ENCODE measurements at regions not wholly inside any gene's neighbourhood (a gene's known extent, or its start where the extent isn't known, plus 50 kb on each side); places are given as distances from the start of the nearest gene placed in this dataset.

DNA sequence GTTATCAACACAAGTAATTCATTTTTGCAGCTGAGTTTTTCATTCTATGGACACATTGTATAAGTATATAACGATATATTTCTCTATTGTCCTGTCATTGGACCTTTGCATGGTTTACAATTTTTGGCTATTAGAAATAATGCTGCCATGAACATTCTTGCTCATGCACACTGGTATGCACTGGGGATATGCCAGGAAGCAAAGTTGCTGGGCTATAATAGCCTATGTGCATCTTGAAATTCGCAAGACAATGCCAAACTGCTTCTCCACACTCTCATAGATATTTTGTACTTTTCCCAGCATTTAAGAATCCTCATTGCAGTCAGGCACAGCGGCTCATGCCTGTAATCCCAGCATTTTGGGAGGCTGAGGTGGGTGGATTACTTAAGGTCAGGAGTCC, 852.6 kb upstream of the ID2 start:
- no peak overlapping the region for H3K27ac ChIP-seq (ENCODE audit: low read length, poor library complexity, severe bottlenecking)
- no peak overlapping the region for H3K18ac ChIP-seq (ENCODE audit: low read depth in 1 of 2, low read length in 2 of 2)
- no peak overlapping the region for H2AFZ ChIP-seq (ENCODE audit: low read depth, low read length)
- H2BK5ac ChIP-seq (ENCODE audit: low read depth, low read length, poor library complexity, severe bottlenecking), result no peak overlapping the region
- no peak overlapping the region for H3K4me2 ChIP-seq (ENCODE audit: low read length, poor library complexity, severe bottlenecking)
- H3K23ac ChIP-seq (ENCODE audit: low read length in 2 of 2), result no peak overlapping the region
- no peaks in the 10 kb centered on the region for H3K79me1 ChIP-seq (replicated peaks; ENCODE audit: low read length, poor library complexity, severe bottlenecking)
- WGBS, result 95% methylated on average over 2 of the region's 3 CpGs
- no peaks in the 10 kb centered on the region for H3K27me3 ChIP-seq (ENCODE audit: control insufficient read depth in 1 of 2, insufficient read depth in 1 of 2, low read length in 2 of 2)
- peaks cover 2% of the 10 kb centered on the region for H3K4me1 ChIP-seq (ENCODE audit: control insufficient read depth, insufficient read depth, low read depth, low read length)
- no peaks in the 10 kb centered on the region for H3K36me3 ChIP-seq (ENCODE audit: control insufficient read depth in 1 of 2, insufficient read depth in 2 of 2, low read depth in 1 of 2, low read length in 2 of 2)
- H4K8ac ChIP-seq (ENCODE audit: low read length), result no peak overlapping the region
- H3K9me3 ChIP-seq (ENCODE audit: control insufficient read depth, low read length), result no peaks in the 10 kb centered on the region
- no peak overlapping the region for H2AK5ac ChIP-seq (ENCODE audit: low read length, severe bottlenecking)
- no peak overlapping the region for H2BK15ac ChIP-seq (ENCODE audit: low read depth, poor library complexity, severe bottlenecking)
- no peak overlapping the region for H4K91ac ChIP-seq (ENCODE audit: low read length)
- H3K4ac ChIP-seq (ENCODE audit: low read depth in 1 of 2, low read length in 2 of 2), result no peak overlapping the region
- no peak overlapping the region for H3K14ac ChIP-seq (ENCODE audit: low read length in 2 of 2)
- H3K4me3 ChIP-seq (ENCODE audit: insufficient read depth in 1 of 2, low read depth in 1 of 2, low read length in 2 of 2), result no peak overlapping the region
- H3K9ac ChIP-seq (ENCODE audit: low read length), result no peak overlapping the region
- DNase-seq, result no peak
- no peak overlapping the region for H2BK12ac ChIP-seq (ENCODE audit: low read length in 2 of 2)
- H2BK120ac ChIP-seq (ENCODE audit: low read depth, low read length), result no peak overlapping the region

DNA sequence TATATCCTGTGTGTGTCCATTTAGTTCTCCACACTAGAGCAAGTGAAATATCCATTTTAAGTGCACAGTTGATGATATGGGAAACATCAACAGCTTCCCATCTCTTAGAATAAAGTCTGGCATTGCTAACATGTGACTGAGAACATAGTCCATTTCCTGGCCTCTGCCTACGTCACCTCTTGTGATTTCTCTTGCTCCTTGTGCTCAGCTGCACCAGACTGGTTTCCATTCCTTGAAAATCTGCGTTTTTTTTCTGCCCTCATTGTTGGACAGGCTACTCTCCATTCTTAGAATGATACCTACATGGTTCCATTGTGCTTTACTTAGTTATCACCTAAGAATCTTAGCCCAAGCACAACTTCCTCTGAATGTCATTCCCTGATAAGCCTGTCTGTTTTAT, 851.2 kb upstream of the ID2 start:
- Histone ChIP-seq H3K18ac (ENCODE audit: low read depth in 1 of 2, low read length in 2 of 2) (no peak overlapping the region), H2BK5ac (ENCODE audit: low read depth, low read length, poor library complexity, severe bottlenecking) (no peak overlapping the region), H3K4ac (ENCODE audit: low read depth in 1 of 2, low read length in 2 of 2) (no peak overlapping the region), H3K79me1 (replicated peaks; ENCODE audit: low read length, poor library complexity, severe bottlenecking) (no peaks in the 10 kb centered on the region), H3K9ac (ENCODE audit: low read length) (no peak overlapping the region), H2BK12ac (ENCODE audit: low read length in 2 of 2) (no peak overlapping the region), H3K9me3 (ENCODE audit: control insufficient read depth, low read length) (no peaks in the 10 kb centered on the region), H2BK15ac (ENCODE audit: low read depth, poor library complexity, severe bottlenecking) (no peak overlapping the region), H3K27ac (ENCODE audit: low read length, poor library complexity, severe bottlenecking) (no peak overlapping the region), H3K4me1 (ENCODE audit: control insufficient read depth, insufficient read depth, low read depth, low read length) (peaks cover 2% of the 10 kb centered on the region), H3K23ac (ENCODE audit: low read length in 2 of 2) (no peak overlapping the region), H4K8ac (ENCODE audit: low read length) (no peak overlapping the region), H2BK120ac (ENCODE audit: low read depth, low read length) (no peak overlapping the region), H3K4me2 (ENCODE audit: low read length, poor library complexity, severe bottlenecking) (no peak overlapping the region), H2AK5ac (ENCODE audit: low read length, severe bottlenecking) (no peak overlapping the region), H4K91ac (ENCODE audit: low read length) (no peak overlapping the region), H3K27me3 (ENCODE audit: control insufficient read depth in 1 of 2, insufficient read depth in 1 of 2, low read length in 2 of 2) (no peaks in the 10 kb centered on the region), H3K4me3 (ENCODE audit: insufficient read depth in 1 of 2, low read depth in 1 of 2, low read length in 2 of 2) (no peak overlapping the region), H3K36me3 (ENCODE audit: control insufficient read depth in 1 of 2, insufficient read depth in 2 of 2, low read depth in 1 of 2, low read length in 2 of 2) (no peaks in the 10 kb centered on the region), H2AFZ (ENCODE audit: low read depth, low read length) (no peak overlapping the region), H3K14ac (ENCODE audit: low read length in 2 of 2) (no peak overlapping the region)
- no peak for DNase-seq
- 79% methylated on average over 2 of the region's 2 CpGs for WGBS

DNA sequence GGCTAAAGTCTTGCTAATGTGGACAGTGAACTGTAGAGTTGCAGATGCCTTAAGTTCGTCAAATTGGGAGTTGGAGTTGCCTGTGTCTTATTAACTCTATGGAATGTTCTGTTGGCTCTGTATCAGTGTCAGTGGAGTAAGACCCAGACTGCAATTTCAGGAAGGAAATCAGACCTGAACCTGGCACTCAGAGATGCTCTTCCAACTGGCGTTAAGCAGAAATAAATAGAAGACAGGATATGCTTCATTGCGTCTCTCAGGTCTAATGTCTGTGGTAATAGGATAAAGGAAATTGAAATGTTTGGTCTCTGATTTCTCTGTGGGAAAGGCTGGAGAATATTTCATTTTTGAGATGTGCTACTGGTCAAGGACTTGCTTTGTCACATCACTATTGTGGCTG, 846.7 kb upstream of the ID2 start:
- H3K14ac ChIP-seq (ENCODE audit: low read length in 2 of 2), result no peak overlapping the region
- H4K91ac ChIP-seq (ENCODE audit: low read length), result no peak overlapping the region
- no peak overlapping the region for H3K4me2 ChIP-seq (ENCODE audit: low read length, poor library complexity, severe bottlenecking)
- H3K4ac ChIP-seq (ENCODE audit: low read depth in 1 of 2, low read length in 2 of 2), result no peak overlapping the region
- no peaks in the 10 kb centered on the region for H3K36me3 ChIP-seq (ENCODE audit: control insufficient read depth in 1 of 2, insufficient read depth in 2 of 2, low read depth in 1 of 2, low read length in 2 of 2)
- H3K27me3 ChIP-seq (ENCODE audit: control insufficient read depth in 1 of 2, insufficient read depth in 1 of 2, low read length in 2 of 2), result no peaks in the 10 kb centered on the region
- H2AFZ ChIP-seq (ENCODE audit: low read depth, low read length), result no peak overlapping the region
- H2BK15ac ChIP-seq (ENCODE audit: low read depth, poor library complexity, severe bottlenecking), result no peak overlapping the region
- H3K4me1 ChIP-seq (ENCODE audit: control insufficient read depth, insufficient read depth, low read depth, low read length), result peaks cover 1% of the 10 kb centered on the region
- H2BK5ac ChIP-seq (ENCODE audit: low read depth, low read length, poor library complexity, severe bottlenecking), result no peak overlapping the region
- no peak for DNase-seq
- H3K79me1 ChIP-seq (replicated peaks; ENCODE audit: low read length, poor library complexity, severe bottlenecking), result no peaks in the 10 kb centered on the region
- H3K27ac ChIP-seq (ENCODE audit: low read length, poor library complexity, severe bottlenecking), result no peak overlapping the region
- no peak overlapping the region for H2BK120ac ChIP-seq (ENCODE audit: low read depth, low read length)
- no peak overlapping the region for H2BK12ac ChIP-seq (ENCODE audit: low read length in 2 of 2)
- no peak overlapping the region for H3K4me3 ChIP-seq (ENCODE audit: insufficient read depth in 1 of 2, low read depth in 1 of 2, low read length in 2 of 2)
- no peaks in the 10 kb centered on the region for H3K9me3 ChIP-seq (ENCODE audit: control insufficient read depth, low read length)
- no peak overlapping the region for H3K18ac ChIP-seq (ENCODE audit: low read depth in 1 of 2, low read length in 2 of 2)
- 92% methylated on average over 3 of the region's 3 CpGs for WGBS
- no peak overlapping the region for H3K9ac ChIP-seq (ENCODE audit: low read length)
- no peak overlapping the region for H2AK5ac ChIP-seq (ENCODE audit: low read length, severe bottlenecking)
- no peak overlapping the region for H3K23ac ChIP-seq (ENCODE audit: low read length in 2 of 2)
- H4K8ac ChIP-seq (ENCODE audit: low read length), result no peak overlapping the region

DNA sequence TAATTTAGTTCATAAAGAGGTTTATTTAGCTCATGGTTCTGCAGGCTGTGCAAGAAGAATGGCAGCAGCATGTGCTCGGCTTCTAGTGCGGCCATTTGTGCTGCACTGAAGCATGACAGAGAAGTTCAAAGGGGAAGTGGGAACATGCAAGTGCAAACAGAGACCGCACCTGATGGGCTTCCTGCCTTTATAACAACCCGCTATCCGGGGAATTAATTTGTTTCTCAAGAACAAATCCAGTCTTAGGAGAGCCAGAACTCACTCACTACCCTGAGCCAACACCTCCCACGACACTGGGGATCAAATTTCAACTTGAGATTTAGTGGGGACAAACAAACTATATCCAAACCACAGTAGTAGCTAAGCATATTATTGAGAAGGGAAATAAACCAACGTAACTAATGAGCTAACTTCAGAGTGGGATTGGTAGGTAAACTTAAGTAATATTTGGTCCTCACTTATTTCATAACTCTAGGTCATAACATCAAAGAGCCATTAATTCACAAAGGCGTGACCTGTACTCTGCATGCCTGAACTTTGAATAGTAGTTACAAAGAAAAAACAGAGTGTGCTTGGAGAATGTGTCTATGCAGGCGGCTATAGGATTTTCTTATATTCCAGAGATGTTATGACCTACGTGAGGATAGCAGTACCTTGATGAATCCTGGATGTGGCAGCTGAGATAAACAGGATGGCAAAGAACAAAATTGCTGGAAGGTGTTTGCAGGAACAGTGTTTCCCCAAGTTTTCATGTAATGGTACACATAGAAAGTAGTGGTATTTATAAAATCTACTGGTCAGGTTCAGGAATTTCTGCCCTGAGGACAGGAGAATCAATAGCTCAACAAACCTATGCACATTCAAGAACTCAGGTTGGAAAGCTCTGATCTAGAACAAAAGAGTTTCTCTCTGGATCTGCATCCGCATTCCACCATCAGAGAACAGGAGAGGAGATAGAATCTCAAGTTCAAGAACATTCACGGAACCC, 845.9 kb upstream of the ID2 start:
- H3K4ac ChIP-seq (ENCODE audit: low read depth in 1 of 2, low read length in 2 of 2), result no peak overlapping the region
- no peak overlapping the region for H2BK15ac ChIP-seq (ENCODE audit: low read depth, poor library complexity, severe bottlenecking)
- H4K8ac ChIP-seq (ENCODE audit: low read length), result no peak overlapping the region
- no peak for DNase-seq
- no peak overlapping the region for H2BK5ac ChIP-seq (ENCODE audit: low read depth, low read length, poor library complexity, severe bottlenecking)
- no peak overlapping the region for H2BK120ac ChIP-seq (ENCODE audit: low read depth, low read length)
- no peak overlapping the region for H3K14ac ChIP-seq (ENCODE audit: low read length in 2 of 2)
- no peak overlapping the region for H4K91ac ChIP-seq (ENCODE audit: low read length)
- peaks cover 1% of the 10 kb centered on the region for H3K9me3 ChIP-seq (ENCODE audit: control insufficient read depth, low read length)
- H2AFZ ChIP-seq (ENCODE audit: low read depth, low read length), result no peak overlapping the region
- H3K79me1 ChIP-seq (replicated peaks; ENCODE audit: low read length, poor library complexity, severe bottlenecking), result no peaks in the 10 kb centered on the region
- no peak overlapping the region for H3K4me2 ChIP-seq (ENCODE audit: low read length, poor library complexity, severe bottlenecking)
- no peak overlapping the region for H3K4me3 ChIP-seq (ENCODE audit: insufficient read depth in 1 of 2, low read depth in 1 of 2, low read length in 2 of 2)
- no peak overlapping the region for H3K27ac ChIP-seq (ENCODE audit: low read length, poor library complexity, severe bottlenecking)
- WGBS, result 93% methylated on average over 10 of the region's 12 CpGs
- no peak overlapping the region for H2AK5ac ChIP-seq (ENCODE audit: low read length, severe bottlenecking)
- H3K36me3 ChIP-seq (ENCODE audit: control insufficient read depth in 1 of 2, insufficient read depth in 2 of 2, low read depth in 1 of 2, low read length in 2 of 2), result no peaks in the 10 kb centered on the region
- H2BK12ac ChIP-seq (ENCODE audit: low read length in 2 of 2), result no peak overlapping the region
- H3K27me3 ChIP-seq (ENCODE audit: control insufficient read depth in 1 of 2, insufficient read depth in 1 of 2, low read length in 2 of 2), result no peaks in the 10 kb centered on the region
- H3K4me1 ChIP-seq (ENCODE audit: control insufficient read depth, insufficient read depth, low read depth, low read length), result peaks cover 1% of the 10 kb centered on the region
- no peak overlapping the region for H3K9ac ChIP-seq (ENCODE audit: low read length)
- no peak overlapping the region for H3K23ac ChIP-seq (ENCODE audit: low read length in 2 of 2)
- H3K18ac ChIP-seq (ENCODE audit: low read depth in 1 of 2, low read length in 2 of 2), result no peak overlapping the region

Data from mesenchymal stem cell (in vitro differentiated cells and primary cell).